ENCODE measurements at regions not wholly inside any gene's neighbourhood (a gene's known extent, or its start where the extent isn't known, plus 50 kb on each side); places are given as distances from the start of the nearest gene placed in this dataset.
"Not testable (repeated sequence)": the region's sequence is repeated elsewhere in the genome, so short reads cannot be mapped to it uniquely, and the experiment has no call there.

- TF ChIP-seq CTCF (IDR thresholded peaks at IDR 0.05; ENCODE audit: extremely low read depth, insufficient read depth, missing control alignments) = no peak
- in situ Hi-C loops (cut with MboI; ENCODE audit: low pct_unique_long_range_greater_than_20kb, low sequenced_read_pairs, unreplicated experiment) = loop anchor here (25.0 kb wide), 1 partner anchor 231 kb away; no protein-coding TSS in a partner anchor
- peak; percentile 41 for DNase-seq (ENCODE audit: low spot score)
These were observed 115.8 kb upstream of the SHISA3 start for GRCh38 chr4:42281324-42282020.

- peak; percentile 76 for DNase-seq (ENCODE audit: low spot score)
- in situ Hi-C loops (cut with MboI; ENCODE audit: low pct_unique_long_range_greater_than_20kb, low sequenced_read_pairs, unreplicated experiment) = loop anchor here (25.0 kb wide), 1 partner anchor 230 kb away; no protein-coding TSS in a partner anchor
- TF ChIP-seq CTCF (IDR thresholded peaks at IDR 0.05; ENCODE audit: extremely low read depth, insufficient read depth, missing control alignments) = peak; percentile 69
These were observed 115.0 kb upstream of the SHISA3 start for GRCh38 chr4:42282081-42282901.

- in situ Hi-C loops (cut with MboI; ENCODE audit: low pct_unique_long_range_greater_than_20kb, low sequenced_read_pairs, unreplicated experiment) = loop anchor here (25.0 kb wide), 1 partner anchor 228 kb away; no protein-coding TSS in a partner anchor
- TF ChIP-seq CTCF (IDR thresholded peaks at IDR 0.05; ENCODE audit: extremely low read depth, insufficient read depth, missing control alignments) = no peak
- DNase-seq (ENCODE audit: low spot score) = no peak
These were observed 113.3 kb upstream of the SHISA3 start for GRCh38 chr4:42284030-42284429.

- in situ Hi-C loops (cut with MboI; ENCODE audit: low pct_unique_long_range_greater_than_20kb, low sequenced_read_pairs, unreplicated experiment) = loop anchor here (25.0 kb wide), 1 partner anchor 223 kb away; no protein-coding TSS in a partner anchor
- DNase-seq (ENCODE audit: low spot score) = not testable (repeated sequence)
These were observed 108.4 kb upstream of the SHISA3 start for GRCh38 chr4:42288876-42289275.

GRCh38 chr4:42292192-42292591 lies 105.1 kb upstream of the SHISA3 start:
- not testable (repeated sequence) for DNase-seq (ENCODE audit: low spot score)
- in situ Hi-C loops (cut with MboI; ENCODE audit: low pct_unique_long_range_greater_than_20kb, low sequenced_read_pairs, unreplicated experiment) = loop anchor here (25.0 kb wide), 1 partner anchor 220 kb away; no protein-coding TSS in a partner anchor

GRCh38 chr4:42293967-42294813 lies 103.1 kb upstream of the SHISA3 start:
- DNase-seq (ENCODE audit: low spot score) = no peak
- in situ Hi-C loops (cut with MboI; ENCODE audit: low pct_unique_long_range_greater_than_20kb, low sequenced_read_pairs, unreplicated experiment) = loop anchor here (25.0 kb wide), 1 partner anchor 218 kb away; no protein-coding TSS in a partner anchor
- no peak for TF ChIP-seq CTCF (IDR thresholded peaks at IDR 0.05; ENCODE audit: extremely low read depth, insufficient read depth, missing control alignments)

GRCh38 chr4:42296196-42296595 lies 101.1 kb upstream of the SHISA3 start:
- no peak for DNase-seq (ENCODE audit: low spot score)
- peak; percentile 13 for TF ChIP-seq CTCF (IDR thresholded peaks at IDR 0.05; ENCODE audit: extremely low read depth, insufficient read depth, missing control alignments)
- in situ Hi-C loops (cut with MboI; ENCODE audit: low pct_unique_long_range_greater_than_20kb, low sequenced_read_pairs, unreplicated experiment) = loop anchor here (25.0 kb wide), 1 partner anchor 216 kb away; no protein-coding TSS in a partner anchor

Data from GM13977 (cell line).